Lung (tissue), 11 donors: ENCODE measurements at regions not wholly inside any gene's neighbourhood (a gene's known extent, or its start where the extent isn't known, plus 50 kb on each side); places are given as distances from the start of the nearest gene placed in this dataset.

Experiments
- ATAC-seq: fragments of 200-7000 bp; cut with Tn5 transposase; one replicate; pipeline ENCODE4 v1.9.1; 2020; ENCODE audit warnings: moderate number of reproducible peaks; ENCODE audit not compliant: insufficient read depth, low FRiP score
- DNase-seq, 3 donors: peaks; one replicate each; pipeline ENCODE4 v3.0.0-alpha.2; 2013 to 2017
- H3K27ac ChIP-seq, 2 donors: one replicate each; pipeline ENCODE4 v1.5.1; 2013; ENCODE audit warnings: mild to moderate bottlenecking in 2 of 2, moderate library complexity in 2 of 2, control low read depth in 1 of 2, inconsistent platforms in 1 of 2, low read depth in 1 of 2, low read length in 1 of 2
- H3K27me3 ChIP-seq, 3 donors: one replicate each; pipeline ENCODE4 v1.5.1; 2013; ENCODE audit warnings: low read length in 2 of 3; ENCODE audit not compliant: control insufficient read depth in 3 of 3, insufficient read depth in 3 of 3
- H3K36me3 ChIP-seq, 4 donors: one replicate each; pipeline ENCODE4 v1.5.1; 2013; ENCODE audit warnings: low read length in 4 of 4, mild to moderate bottlenecking in 1 of 4, moderate library complexity in 1 of 4; ENCODE audit not compliant: control insufficient read depth in 4 of 4, insufficient read depth in 4 of 4
- H3K4me1 ChIP-seq, 5 donors: one replicate each; pipeline ENCODE4 v1.5.1; 2013; ENCODE audit warnings: low read length in 5 of 5, mild to moderate bottlenecking in 2 of 5, moderate library complexity in 1 of 5; ENCODE audit not compliant: control insufficient read depth in 5 of 5, insufficient read depth in 5 of 5
- H3K4me3 ChIP-seq: one replicate; pipeline ENCODE4 v1.5.1; 2013; ENCODE audit warnings: mild to moderate bottlenecking, control low read depth, moderate library complexity
- H3K9ac ChIP-seq, 2 donors: one replicate each; pipeline ENCODE4 v1.5.1; 2013; ENCODE audit warnings: low read length in 2 of 2, control low read depth in 1 of 2; ENCODE audit not compliant: insufficient read depth in 1 of 2
- H3K9me3 ChIP-seq, 4 donors: one replicate each; pipeline ENCODE4 v1.5.1; 2013; ENCODE audit warnings: low read length in 3 of 4, mild to moderate bottlenecking in 1 of 4, moderate library complexity in 1 of 4; ENCODE audit not compliant: control insufficient read depth in 4 of 4, insufficient read depth in 3 of 4
- WGBS, 2 donors: extraction: QIAGEN DNeasy Blood & Tissue Kit; methylation state at CpG; one replicate each; pipeline ENCODE4 v1.1.7; 2013; 5-methylcytosine and 5-hydroxymethylcytosine counted together
- TF ChIP-seq, protein P1 (sequence below): IDR thresholded peaks from 2 replicates; pipeline ENCODE4 v1.5.1; 2012; ENCODE audit warnings: mild to moderate bottlenecking; ENCODE audit errors: control extremely low read depth, extremely low read depth
- donor health status: control.
- donor health status: control.
- donor health status: Bipolar disorder and iron deficiency.
- donor health status: healthy.
- donor health status: DM: yes; HTN: yes; CAD: no.

DNA sequence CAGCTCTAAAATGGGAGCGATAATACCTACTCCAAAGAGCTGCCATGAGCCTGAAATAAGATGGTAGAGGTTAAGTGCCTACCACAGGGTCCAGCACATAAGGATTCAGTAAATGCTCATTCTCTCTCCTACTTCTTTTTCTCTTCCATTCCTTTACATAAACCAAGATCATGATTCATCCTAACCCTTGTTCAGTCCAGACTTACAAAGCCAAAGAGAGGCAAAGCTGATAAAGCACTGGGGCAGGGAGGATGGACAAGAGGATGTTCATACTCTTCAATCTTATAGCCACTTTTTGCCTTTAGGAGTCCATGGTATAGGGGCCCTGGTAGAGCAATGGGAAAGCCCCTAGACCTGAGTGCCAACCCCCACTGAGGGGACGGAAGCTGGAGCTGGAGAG lies 75.6 kb upstream of the PKDCC start:
- Histone ChIP-seq H3K9ac (no peak overlapping the region), H3K4me3 (no peak overlapping the region), H3K27me3 (no peaks in the 10 kb centered on the region), H3K36me3 (no peaks in the 10 kb centered on the region), H3K27ac (no peak overlapping the region), H3K9me3 (no peaks in the 10 kb centered on the region), H3K4me1 (peaks cover 0 to 13% (median 5%) of the 10 kb centered on the region in 5 donors)
- ATAC-seq (no peak), DNase-seq (no peak)
- TF ChIP-seq, protein P1, sequence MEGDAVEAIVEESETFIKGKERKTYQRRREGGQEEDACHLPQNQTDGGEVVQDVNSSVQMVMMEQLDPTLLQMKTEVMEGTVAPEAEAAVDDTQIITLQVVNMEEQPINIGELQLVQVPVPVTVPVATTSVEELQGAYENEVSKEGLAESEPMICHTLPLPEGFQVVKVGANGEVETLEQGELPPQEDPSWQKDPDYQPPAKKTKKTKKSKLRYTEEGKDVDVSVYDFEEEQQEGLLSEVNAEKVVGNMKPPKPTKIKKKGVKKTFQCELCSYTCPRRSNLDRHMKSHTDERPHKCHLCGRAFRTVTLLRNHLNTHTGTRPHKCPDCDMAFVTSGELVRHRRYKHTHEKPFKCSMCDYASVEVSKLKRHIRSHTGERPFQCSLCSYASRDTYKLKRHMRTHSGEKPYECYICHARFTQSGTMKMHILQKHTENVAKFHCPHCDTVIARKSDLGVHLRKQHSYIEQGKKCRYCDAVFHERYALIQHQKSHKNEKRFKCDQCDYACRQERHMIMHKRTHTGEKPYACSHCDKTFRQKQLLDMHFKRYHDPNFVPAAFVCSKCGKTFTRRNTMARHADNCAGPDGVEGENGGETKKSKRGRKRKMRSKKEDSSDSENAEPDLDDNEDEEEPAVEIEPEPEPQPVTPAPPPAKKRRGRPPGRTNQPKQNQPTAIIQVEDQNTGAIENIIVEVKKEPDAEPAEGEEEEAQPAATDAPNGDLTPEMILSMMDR, result no peak
- 97 to 98% methylated on average over 2 of the region's 2 CpGs for WGBS, 2 donors

DNA sequence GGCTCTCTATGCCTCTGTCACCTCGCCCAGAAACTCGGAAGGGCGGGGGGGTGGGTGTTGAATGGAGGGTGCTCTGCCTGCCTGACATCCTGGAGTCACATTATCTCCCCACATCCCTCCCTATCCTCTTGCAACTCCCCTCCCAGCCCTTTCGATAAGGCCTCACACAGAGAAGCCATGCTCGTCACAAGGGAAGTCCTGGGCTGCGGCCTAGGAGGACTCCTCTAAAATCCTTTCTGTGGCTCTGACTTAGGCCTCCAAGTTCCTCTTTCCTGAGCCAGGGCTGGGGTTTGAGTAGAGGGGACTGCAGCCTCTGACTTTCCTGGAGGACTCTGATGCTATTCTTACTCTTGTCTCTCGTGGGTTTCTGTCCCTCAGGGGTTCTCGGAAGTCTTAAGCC lies 75.0 kb upstream of the PKDCC start:
- Histone ChIP-seq H3K9ac (no peak overlapping the region), H3K4me3 (no peak overlapping the region), H3K4me1 (peaks cover 0 to 6% (median 0%) of the 10 kb centered on the region in 5 donors), H3K27ac (no peak overlapping the region), H3K36me3 (no peaks in the 10 kb centered on the region), H3K27me3 (no peaks in the 10 kb centered on the region), H3K9me3 (no peaks in the 10 kb centered on the region)
- DNase-seq (no peak), ATAC-seq (no peak)
- WGBS, 2 donors, result 73 to 86% methylated on average over 8 of the region's 8 CpGs
- TF ChIP-seq, protein P1, result no peak

DNA sequence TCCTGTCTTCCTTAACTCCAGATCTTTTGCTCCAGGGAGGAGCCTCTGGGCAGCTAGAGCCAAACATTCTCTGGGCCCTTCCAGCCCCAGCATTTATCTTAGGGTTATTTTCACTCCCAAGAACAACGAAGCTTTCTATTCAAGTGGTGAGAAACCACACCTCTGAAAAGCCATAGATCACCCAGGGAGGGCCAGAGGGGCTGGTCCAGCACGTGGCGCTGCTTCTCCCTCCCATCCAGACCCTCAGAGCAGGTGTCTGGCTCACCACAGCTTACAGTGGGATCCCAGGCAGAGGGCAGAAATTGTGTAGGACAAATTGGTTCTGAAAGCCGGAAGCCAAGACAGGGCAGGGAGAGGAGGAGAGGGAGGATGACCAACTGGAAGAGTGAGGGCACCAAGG lies 74.0 kb upstream of the PKDCC start:
- H3K27me3 ChIP-seq, result no peaks in the 10 kb centered on the region
- no peak for ATAC-seq
- H3K36me3 ChIP-seq, result no peaks in the 10 kb centered on the region
- no peak for DNase-seq
- no peak overlapping the region for H3K4me3 ChIP-seq
- no peaks in the 10 kb centered on the region for H3K4me1 ChIP-seq
- TF ChIP-seq, protein P1, result no peak
- H3K27ac ChIP-seq, result no peak overlapping the region
- WGBS, 2 donors, result 80 to 86% methylated on average over 4 of the region's 4 CpGs
- H3K9me3 ChIP-seq, result peaks cover 0 to 2% (median 0%) of the 10 kb centered on the region in 4 donors
- H3K9ac ChIP-seq, result no peak overlapping the region

DNA sequence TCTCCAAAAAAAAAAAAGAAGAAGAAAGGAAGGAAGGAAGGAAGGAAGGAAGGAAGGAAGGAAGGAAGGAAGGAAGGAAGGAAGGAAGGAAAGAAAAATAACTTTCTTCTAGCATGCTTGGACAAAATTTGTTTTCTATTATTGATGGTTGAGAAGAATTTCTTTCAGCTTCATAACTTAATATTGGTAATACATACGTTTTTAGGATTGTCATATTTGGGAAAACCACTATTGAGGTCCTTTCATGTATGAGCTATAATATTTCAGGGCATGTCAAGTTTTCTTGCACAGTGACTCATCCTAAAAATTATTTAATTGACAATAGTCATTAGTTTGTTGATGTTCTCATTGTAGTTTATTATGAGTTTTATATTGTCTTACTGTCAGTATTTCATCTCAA lies 66.4 kb upstream of the PKDCC start:
- Histone ChIP-seq H3K27me3 (no peaks in the 10 kb centered on the region), H3K4me1 (no peaks in the 10 kb centered on the region), H3K36me3 (no peaks in the 10 kb centered on the region), H3K27ac (no peak overlapping the region), H3K9ac (no peak overlapping the region), H3K9me3 (peaks cover 0 to 2% (median 0%) of the 10 kb centered on the region in 4 donors), H3K4me3 (no peak overlapping the region)
- ATAC-seq (no peak), DNase-seq (no peak)
- TF ChIP-seq, protein P1, result no peak
- WGBS, 2 donors, result 76 to 79% methylated on average over 1 of the region's 1 CpG
